ENCODE measurements at regions not wholly inside any gene's neighbourhood (a gene's known extent, or its start where the extent isn't known, plus 50 kb on each side); places are given as distances from the start of the nearest gene placed in this dataset.

DNA sequence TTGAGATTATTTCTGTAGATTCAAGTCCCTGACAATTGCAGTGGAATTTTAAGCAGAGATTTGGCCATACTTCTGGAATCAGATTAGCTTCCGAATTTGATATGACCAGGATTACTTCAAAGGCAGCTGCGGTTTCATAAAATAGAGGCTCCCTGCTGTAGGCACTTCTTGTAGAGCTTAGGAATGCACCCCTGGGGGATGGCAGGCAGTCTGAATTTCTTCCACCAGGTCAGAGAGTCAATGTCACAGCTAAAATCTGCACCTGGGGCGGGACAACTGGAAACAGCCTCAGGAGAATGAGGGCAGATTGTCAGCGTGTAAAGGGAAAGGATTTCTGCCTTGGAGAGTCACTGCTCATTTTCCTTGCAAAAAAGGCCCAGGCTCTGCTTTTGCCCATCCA lies 182.6 kb downstream of the ARRDC4 start:
- DNase-seq (ENCODE audit: low read depth in 2 of 2): no peak

DNA sequence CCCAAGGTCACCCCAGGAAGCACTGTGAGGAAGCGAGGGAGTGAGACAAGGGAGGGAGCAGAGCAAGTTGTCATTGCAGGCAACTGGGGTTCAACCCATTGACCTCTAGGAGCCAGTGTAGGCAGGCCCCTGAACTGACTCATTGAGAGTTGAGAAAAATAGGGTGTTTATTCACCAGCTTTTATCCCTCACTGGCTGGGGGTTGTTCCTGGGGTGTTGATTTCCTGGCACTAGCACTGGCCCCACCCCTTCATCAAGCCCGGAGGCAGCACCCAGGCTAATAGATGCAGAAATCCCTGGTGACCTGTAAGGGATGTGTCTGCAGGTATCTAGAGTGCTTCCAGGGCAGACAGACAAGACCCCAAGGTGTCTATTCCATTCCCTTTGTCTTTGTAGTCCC lies 183.9 kb downstream of the ARRDC4 start:
- no peak for DNase-seq (ENCODE audit: low read depth in 2 of 2)

DNA sequence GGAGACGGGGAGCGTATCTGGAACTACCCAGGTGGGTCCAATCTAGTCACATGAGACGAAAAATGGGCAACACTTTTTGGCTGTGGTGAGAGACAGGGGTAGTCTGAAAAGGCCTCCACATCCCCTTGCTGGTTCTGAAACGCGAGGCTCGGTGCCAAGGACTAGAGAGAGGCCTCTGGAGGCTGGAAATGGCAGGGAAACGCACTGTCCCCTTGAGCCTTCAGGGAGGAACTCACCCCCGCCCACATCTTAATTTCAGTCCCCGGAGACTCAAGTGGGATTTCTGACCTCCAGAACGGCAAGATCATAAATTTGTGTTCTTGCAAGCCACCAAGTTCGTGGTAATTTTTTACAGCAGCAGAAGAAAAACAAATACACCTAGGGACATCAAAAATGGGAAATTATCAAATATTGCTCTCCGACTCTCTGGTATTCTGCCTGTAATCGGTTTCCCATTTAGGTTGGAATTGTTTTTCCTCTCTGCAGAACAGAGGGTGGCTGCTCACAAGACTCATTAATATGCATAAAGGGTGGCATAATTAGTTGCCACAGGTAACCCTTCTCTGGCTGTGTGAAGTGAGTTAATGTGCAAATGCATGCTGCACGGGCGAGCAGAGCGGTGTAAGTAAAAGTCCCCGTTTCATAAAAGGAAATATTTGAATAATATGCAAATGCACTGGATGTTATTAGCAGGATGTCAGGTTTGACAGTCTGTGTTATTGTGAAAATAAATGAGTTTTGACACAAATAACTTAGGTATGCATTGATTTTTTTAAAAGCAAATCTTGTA lies 185.7 kb downstream of the ARRDC4 start:
- no peak for DNase-seq (ENCODE audit: low read depth in 2 of 2)

DNA sequence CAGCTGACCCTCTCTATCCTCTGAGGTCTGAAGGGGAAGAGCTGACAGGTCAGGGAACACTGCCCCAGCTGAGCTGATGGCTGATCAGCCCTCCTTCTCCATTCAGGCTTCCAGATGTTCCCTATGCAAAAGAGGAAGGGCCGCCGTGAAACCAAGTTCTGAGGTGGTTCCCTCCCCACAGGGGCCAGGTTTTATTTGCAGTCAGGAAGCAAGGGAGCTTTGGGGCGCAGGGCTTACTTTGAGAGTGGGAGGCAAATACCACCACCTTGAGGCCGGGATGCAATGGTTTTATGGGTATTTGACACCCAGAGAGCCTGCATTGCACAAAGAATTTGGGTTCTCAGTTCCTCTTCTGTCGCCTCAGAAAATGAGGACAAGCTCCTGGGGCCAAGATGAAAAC lies 186.9 kb downstream of the ARRDC4 start:
- no peak for DNase-seq (ENCODE audit: low read depth in 2 of 2)

- no peak for DNase-seq (ENCODE audit: low read depth in 2 of 2)
Measured at GRCh38 chr15:98150084-98150483, 189.6 kb downstream of the ARRDC4 start.

- no peak for DNase-seq (ENCODE audit: low read depth in 2 of 2)
Measured at GRCh38 chr15:98150536-98150935, 190.0 kb downstream of the ARRDC4 start.

- DNase-seq (ENCODE audit: low read depth in 2 of 2): no peak
Measured at GRCh38 chr15:98151096-98151495, 190.6 kb downstream of the ARRDC4 start.

DNA sequence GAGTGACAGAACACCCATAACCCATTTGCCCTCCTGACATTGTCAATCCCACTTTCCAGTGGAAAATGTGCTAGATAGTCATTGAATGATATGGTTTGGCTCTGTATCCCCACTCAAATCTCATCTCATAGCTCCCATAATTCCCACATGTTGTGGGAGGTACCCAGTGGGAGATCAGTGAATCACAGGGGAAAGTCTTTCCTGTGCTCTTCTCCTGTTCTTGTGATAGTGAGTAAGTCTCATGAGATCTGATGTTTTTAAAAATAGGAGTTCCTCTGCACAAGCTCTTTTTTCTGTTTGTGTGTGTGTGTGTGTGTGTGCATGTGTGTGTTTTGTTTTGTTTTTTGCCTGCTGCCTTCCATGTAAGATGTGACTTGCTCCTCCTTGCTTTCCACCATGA lies 191.7 kb downstream of the ARRDC4 start:
- no peak for DNase-seq (ENCODE audit: low read depth in 2 of 2)

- no peak for DNase-seq (ENCODE audit: low read depth in 2 of 2)
Measured at GRCh38 chr15:98154863-98155262, 194.4 kb downstream of the ARRDC4 start.

DNA sequence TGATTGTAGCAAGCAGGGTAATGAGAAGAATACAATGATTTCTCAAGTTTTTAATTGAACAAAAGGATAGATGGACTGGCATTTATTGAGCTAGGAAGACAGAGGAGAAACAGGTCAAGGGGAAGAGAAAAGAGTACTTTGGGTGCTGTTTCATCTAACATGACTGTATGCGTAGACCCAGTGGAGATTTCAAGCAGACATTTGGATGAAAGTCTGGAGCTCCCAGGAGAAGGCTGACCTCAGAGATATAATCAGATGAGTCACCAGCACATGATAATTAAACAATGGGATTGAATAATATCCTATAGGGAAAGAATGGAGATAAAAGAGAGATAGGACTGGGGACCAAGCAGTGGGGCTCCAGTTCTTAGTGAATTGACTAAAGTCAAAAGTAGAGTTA lies 194.9 kb downstream of the ARRDC4 start:
- no peak for DNase-seq (ENCODE audit: low read depth in 2 of 2)

DNA sequence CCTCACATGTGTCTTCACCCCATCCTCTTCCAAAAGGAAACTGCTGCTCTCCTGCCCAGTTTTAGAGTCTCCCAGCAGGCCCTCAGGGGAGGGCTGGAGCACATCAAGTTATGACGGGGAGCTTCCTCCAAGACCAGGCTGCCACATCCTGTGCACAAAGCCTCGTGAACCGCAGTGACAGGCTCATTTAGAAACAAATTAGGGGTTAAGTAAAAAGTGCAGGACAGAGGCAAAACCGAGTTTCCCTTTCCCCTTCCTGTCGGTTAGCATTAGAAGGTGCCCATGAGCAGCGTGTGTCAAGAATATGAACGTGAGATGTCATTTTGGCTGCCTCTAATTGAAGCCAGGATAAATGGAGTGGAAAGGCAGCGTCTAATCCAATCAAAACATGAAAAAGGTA lies 199.7 kb downstream of the ARRDC4 start:
- peak in 1 of 2 donors; percentile 2 for DNase-seq (ENCODE audit: low read depth in 2 of 2)

- no peak for DNase-seq (ENCODE audit: low read depth in 2 of 2)
Measured at GRCh38 chr15:98163319-98164045, 203.0 kb downstream of the ARRDC4 start.

GRCh38 chr15:98164571-98164970 lies 204.1 kb downstream of the ARRDC4 start:
- DNase-seq (ENCODE audit: low read depth in 2 of 2): no peak

DNA sequence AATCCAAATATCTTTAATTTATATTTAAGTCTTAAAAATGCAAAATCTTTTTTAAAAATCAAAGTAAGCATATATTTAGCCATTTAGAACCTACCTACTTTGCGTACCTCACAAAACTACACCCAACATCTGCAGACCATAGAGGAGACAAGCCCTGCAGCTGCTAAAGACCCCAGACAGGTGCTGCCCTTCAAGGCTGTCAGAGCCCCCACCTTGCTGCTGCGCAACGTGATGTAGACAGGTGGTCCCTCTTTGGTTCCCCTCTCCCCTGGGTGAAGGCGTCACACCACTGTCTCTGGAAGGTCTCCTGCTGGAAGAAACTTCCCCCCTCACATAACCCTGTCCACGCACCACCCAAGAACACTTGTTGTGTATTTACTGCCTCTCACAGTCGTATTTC lies 204.5 kb downstream of the ARRDC4 start:
- no peak for DNase-seq (ENCODE audit: low read depth in 2 of 2)

- DNase-seq (ENCODE audit: low read depth in 2 of 2): no peak
Measured at GRCh38 chr15:98167722-98168268, 207.3 kb downstream of the ARRDC4 start.

- no peak for DNase-seq (ENCODE audit: low read depth in 2 of 2)
Measured at GRCh38 chr15:98169551-98169950, 209.0 kb downstream of the ARRDC4 start.

DNA sequence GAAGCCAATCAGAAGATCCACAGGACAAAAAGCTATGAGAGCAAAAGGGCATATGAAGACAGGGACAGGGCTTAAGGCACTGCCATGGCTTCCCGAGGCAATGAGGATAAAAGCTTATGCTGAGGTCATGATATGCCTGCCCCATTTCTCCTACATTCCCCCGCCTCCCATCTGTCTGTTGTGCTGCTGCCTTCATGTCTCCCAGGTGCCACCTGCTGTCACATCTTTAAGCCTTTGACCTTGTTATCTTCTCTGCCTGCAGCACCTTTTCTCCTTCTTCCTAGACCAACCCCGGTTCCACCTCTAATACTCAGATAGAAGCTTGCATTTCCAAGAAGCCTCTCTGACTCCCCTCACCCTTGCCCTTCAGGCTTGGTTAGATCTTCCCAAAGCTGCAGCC lies 213.8 kb downstream of the ARRDC4 start:
- no peak for DNase-seq (ENCODE audit: low read depth in 2 of 2)

DNA sequence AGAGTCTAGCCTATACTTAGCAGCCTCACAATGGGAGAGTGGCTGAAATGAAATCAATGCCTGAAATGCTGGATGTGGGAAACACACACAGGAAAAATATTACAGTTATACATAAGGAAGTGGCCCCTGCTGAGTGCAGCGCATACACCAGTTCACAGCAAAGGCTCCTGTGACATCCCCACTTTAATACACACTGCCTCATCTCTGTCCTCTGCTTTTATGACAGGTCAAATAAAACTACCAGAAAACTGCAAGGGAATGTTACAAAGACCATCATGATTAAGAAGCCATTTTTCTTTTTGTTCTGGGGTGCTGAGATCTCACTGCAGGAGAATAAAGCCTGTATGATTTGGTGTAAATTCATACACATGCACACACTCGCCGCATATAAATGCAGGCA lies 214.3 kb downstream of the ARRDC4 start:
- DNase-seq (ENCODE audit: low read depth in 2 of 2): no peak

DNA sequence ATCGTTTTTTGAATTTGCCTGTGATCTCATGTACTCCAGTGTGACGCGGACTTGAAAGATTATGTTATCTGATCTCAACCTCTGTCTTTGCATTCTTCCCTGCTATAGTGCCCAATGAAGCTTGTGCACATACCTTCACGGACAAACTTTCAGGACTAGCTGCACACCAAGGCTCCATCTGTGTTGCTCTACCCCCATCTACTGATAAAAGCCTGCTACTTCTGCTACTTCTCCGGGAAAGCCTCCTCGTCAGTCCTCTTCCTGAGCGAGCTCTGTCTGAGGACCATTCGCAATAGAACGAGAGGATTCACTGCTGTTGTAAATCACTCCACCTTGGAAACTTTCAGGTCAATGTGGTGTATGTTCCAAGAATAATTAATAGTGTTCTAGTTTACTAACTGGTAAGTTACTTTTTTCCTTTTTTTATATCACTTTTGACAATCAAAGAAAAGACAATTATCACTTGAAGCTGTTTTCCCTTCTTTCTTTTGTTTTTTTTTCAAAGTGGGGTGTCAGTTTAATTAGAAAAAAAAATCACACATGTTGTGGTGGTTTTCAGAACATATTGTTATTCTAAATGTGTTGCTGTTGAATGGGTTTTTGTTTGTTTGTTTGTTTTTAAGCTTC lies 217.6 kb downstream of the ARRDC4 start:
- no peak for DNase-seq (ENCODE audit: low read depth in 2 of 2)

- DNase-seq (ENCODE audit: low read depth in 2 of 2): no peak
Measured at GRCh38 chr15:98178861-98179260, 218.4 kb downstream of the ARRDC4 start.

GRCh38 chr15:98187549-98187948 lies 227.0 kb downstream of the ARRDC4 start:
- DNase-seq (ENCODE audit: low read depth in 2 of 2): no peak

DNA sequence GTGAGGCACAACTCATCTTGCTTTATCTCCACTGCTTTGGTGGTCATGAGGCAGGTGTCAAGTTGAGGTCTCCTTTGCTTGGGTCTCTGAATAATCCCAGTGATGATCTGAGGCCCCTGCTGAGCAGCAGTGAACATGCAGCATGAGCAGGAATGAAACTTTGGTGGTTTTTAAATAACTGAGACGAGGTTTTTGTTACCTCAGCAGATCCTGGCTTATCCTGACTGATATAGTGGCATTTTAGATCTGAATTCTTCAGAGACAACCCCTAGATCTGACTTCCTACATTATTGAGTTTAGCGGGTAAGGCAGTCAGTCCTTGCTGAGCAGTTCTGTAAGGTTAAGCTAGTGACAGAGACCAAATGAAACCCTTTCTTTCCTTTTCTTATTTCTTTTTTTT lies 230.4 kb downstream of the ARRDC4 start:
- no peak for DNase-seq (ENCODE audit: low read depth in 2 of 2)

DNA sequence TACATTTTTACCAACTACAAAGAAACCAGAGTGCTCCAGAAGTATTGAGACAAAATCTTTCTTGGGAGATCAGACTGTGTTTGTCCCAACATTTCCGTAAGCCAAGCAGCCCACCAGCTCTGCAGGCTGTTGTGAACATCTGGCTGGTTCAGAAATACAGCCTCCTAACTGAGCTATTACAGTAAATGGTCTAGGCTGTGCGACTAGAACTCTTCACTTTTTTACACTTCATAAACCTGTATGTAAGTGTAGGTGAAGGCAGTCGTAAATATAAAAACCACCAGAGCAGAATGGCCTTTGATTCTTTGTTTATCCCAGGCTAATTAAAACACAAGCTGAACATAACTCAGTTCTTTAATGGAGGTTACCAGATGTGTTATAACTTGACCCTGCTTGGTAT lies 235.3 kb downstream of the ARRDC4 start:
- DNase-seq (ENCODE audit: low read depth in 2 of 2): no peak

All from stimulated activated CD8-positive, alpha-beta memory T cell treated with anti-CD3 and anti-CD28 coated beads, Interleukin-2, amount 100 ng/mL, for 48 hours (primary cell).